Psoas muscle (tissue), 7 donors: ENCODE measurements at regions not wholly inside any gene's neighbourhood (a gene's known extent, or its start where the extent isn't known, plus 50 kb on each side); places are given as distances from the start of the nearest gene placed in this dataset.

Experiments
- ATAC-seq, 4 donors: fragments of 200-7000 bp; cut with Tn5 transposase; one replicate each; pipeline ENCODE4 v1.9.1; 2020; ENCODE audit warnings: moderate library complexity in 3 of 4, mild to moderate bottlenecking in 2 of 4
- DNase-seq, 2 donors: peaks; one replicate each; pipeline ENCODE4 v3.0.0-alpha.2; 2020
- H3K27ac ChIP-seq: fragments of 200-600 bp; one replicate; pipeline ENCODE4 v1.8.0; 2022
- H3K27me3 ChIP-seq, 3 donors: fragments of 200-600 bp in 1 of 3; one replicate each; pipeline versions ENCODE4 v1.6.1 to v1.8.0; 2013 to 2022; ENCODE audit warnings: low read length in 2 of 3, mild to moderate bottlenecking in 2 of 3, moderate library complexity in 1 of 3; ENCODE audit not compliant: insufficient read depth in 3 of 3
- H3K36me3 ChIP-seq, 2 donors: fragments of 200-600 bp in 1 of 2; one replicate each; pipeline versions ENCODE4 v1.6.1 to v1.8.0; 2013 to 2022; ENCODE audit warnings: low read depth in 1 of 2, mild to moderate bottlenecking in 1 of 2, moderate library complexity in 1 of 2; ENCODE audit not compliant: insufficient read depth in 1 of 2
- H3K4me1 ChIP-seq: fragments of 200-600 bp; one replicate; pipeline ENCODE4 v1.8.0; 2022
- H3K4me3 ChIP-seq: fragments of 200-600 bp; one replicate; pipeline ENCODE4 v1.8.0; 2022; ENCODE audit warnings: mild to moderate bottlenecking
- H3K9me3 ChIP-seq: fragments of 200-600 bp; one replicate; pipeline ENCODE4 v1.8.0; 2022
- CTCF ChIP-seq: fragments of 200-600 bp; IDR thresholded peaks from one replicate; pipeline ENCODE4 v1.8.0; 2022; ENCODE audit warnings: antibody characterized with exemption
- WGBS, 3 donors: extraction: QIAGEN DNeasy Blood & Tissue Kit; methylation state at CpG; one replicate each; pipeline versions ENCODE4 v1.1.6 to v1.1.7; 2013; 5-methylcytosine and 5-hydroxymethylcytosine counted together
- intact Hi-C, 2 donors: fragments of 100-400 bp; cut with DNase I; formaldehyde crosslinking; loops; one replicate each; pipeline versions ENCODE4 v1.11.0 to v1.14.2; 2022
- donor health status: healthy with polysubstance abuse.
- donor health status: DM: no; HTN: no; CAD: no; lungs with moderate emphysema.
- donor health status: Bipolar disorder and iron deficiency.
- donor health status: healthy.
- donor health status: DM: yes; HTN: yes; CAD: no.
- donor health status: DM: no; HTN: no; CAD: no.
- donor health status: DM: yes; HTN: yes; CAD: no.

DNA sequence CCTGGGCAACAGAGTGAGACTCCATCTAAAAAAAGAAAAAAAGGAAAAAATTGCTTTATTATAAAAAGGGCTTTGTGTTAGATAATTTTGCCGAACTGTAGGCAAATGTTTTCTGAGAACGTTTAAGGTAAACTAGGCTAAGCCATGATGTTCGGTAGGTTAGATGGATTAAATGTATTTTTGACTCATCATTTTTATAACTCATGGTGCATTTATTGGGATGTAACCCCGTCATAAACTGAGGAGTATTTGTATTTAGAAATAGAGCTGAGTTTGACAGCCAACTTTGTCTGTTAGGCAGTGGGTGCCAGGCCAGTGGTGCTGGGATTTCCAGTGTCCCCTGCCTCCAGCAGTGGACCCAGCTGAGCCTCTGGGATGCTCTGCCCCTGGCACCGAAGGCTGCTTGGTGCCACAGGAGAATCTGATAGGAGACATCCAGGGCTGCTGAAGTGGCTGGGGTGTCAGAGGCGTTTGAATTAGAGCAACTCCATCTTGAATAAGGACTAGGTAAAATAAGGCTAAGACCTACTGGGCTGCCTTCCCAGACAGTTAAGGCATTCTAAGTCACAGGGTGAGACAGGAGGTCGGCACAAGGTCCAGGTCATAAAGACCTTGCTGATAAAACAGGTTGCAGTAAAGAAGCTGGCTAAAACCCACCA lies 114.9 kb upstream of the EEPD1 start:
- DNase-seq: no peak
- H3K4me3 ChIP-seq: no peak overlapping the region
- H3K27ac ChIP-seq: peak overlapping the region; percentile 46
- 65 to 90% (median 68%) methylated on average over 7 of the region's 7 CpGs for WGBS, 3 donors
- TF ChIP-seq CTCF: no peak
- H3K27me3 ChIP-seq: no peaks in the 10 kb centered on the region
- intact Hi-C loops: no loop called here
- no peaks in the 10 kb centered on the region for H3K36me3 ChIP-seq
- ATAC-seq: no peak
- peaks cover 16% of the 10 kb centered on the region for H3K4me1 ChIP-seq
- no peaks in the 10 kb centered on the region for H3K9me3 ChIP-seq

DNA sequence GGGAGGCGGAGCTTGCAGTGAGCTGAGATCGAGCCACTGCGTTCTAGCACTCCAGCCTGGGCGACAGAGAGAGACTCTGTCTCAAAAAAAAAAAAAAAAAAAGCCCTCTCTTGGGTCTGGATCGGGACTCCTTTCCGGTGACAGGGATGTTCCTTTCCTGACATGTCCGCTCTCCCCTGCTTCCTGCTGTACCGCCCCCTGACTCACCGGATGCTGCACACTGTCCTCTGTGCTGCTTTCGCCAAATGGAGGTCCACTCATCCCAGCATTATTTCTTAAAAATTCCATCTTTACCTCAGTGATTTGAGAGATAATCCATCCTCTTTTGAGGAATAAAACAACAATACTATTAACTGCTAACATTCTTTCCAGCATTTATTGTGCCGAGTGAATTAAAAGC lies 113.8 kb upstream of the EEPD1 start:
- H3K27me3 ChIP-seq: no peaks in the 10 kb centered on the region
- ATAC-seq: no peak
- no peak for DNase-seq
- no peaks in the 10 kb centered on the region for H3K9me3 ChIP-seq
- intact Hi-C loops: no loop called here
- no peak for TF ChIP-seq CTCF
- H3K4me3 ChIP-seq: no peak overlapping the region
- H3K27ac ChIP-seq: no peak overlapping the region
- H3K36me3 ChIP-seq: no peaks in the 10 kb centered on the region
- H3K4me1 ChIP-seq: peaks cover 16% of the 10 kb centered on the region
- 68 to 89% (median 73%) methylated on average over 10 to 11 of the region's 11 CpGs for WGBS, 3 donors

DNA sequence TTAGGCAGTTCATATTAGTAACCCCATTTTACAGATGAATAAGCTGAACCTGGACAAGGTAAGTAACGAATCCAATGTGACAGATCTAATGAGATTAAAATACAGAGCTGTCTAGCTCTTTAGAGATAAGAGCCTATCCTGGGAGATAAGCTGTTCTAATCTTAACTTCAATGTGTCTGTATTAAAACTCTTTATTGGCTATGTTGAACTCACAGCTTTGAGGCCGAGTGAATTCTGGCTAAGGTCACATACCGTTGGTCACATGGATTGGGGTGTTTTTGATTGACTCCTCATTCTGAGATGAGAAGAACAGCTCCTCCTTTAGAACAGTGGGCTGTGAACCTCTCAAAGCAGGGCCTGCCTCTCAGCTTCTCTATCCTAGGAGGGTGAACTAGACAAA lies 113.4 kb upstream of the EEPD1 start:
- no peak for TF ChIP-seq CTCF
- 70 to 80% (median 75%) methylated on average over 3 of the region's 3 CpGs for WGBS, 3 donors
- no peak for DNase-seq
- no peaks in the 10 kb centered on the region for H3K9me3 ChIP-seq
- intact Hi-C loops: no loop called here
- H3K4me1 ChIP-seq: peaks cover 16% of the 10 kb centered on the region
- no peak overlapping the region for H3K27ac ChIP-seq
- no peak overlapping the region for H3K4me3 ChIP-seq
- H3K36me3 ChIP-seq: no peaks in the 10 kb centered on the region
- no peak for ATAC-seq
- H3K27me3 ChIP-seq: no peaks in the 10 kb centered on the region

- Histone ChIP-seq H3K36me3 (no peaks in the 10 kb centered on the region), H3K4me1 (peaks cover 22% of the 10 kb centered on the region), H3K4me3 (no peak overlapping the region), H3K27ac (no peak overlapping the region), H3K9me3 (no peaks in the 10 kb centered on the region), H3K27me3 (no peaks in the 10 kb centered on the region)
- ATAC-seq: no peak
- 93 to 97% (median 95%) methylated on average over 3 of the region's 3 CpGs for WGBS, 3 donors
- no peak for DNase-seq
- no peak for TF ChIP-seq CTCF
- intact Hi-C loops: no loop called here
These were observed 112.4 kb upstream of the EEPD1 start for GRCh38 chr7:36040679-36041078.
